DOHH2 (cell line): ENCODE measurements at regions not wholly inside any gene's neighbourhood (a gene's known extent, or its start where the extent isn't known, plus 50 kb on each side); places are given as distances from the start of the nearest gene placed in this dataset.

Experiments used
- H3F3A ChIP-seq: fragments of 200-600 bp; sonication (generic), shearing (Covaris generic); 2 replicates; pipeline ENCODE4 v1.6.0; 2016; ENCODE audit warnings: antibody characterized with exemption, mild to moderate bottlenecking; ENCODE audit not compliant: control insufficient read depth, insufficient read depth
- H3K27ac ChIP-seq: fragments of 200-600 bp; sonication (generic); 2 replicates; pipeline ENCODE4 v1.5.1; 2014; ENCODE audit warnings: low read depth, mild to moderate bottlenecking, low read length, moderate library complexity
- H3K27me3 ChIP-seq: fragments of 200-600 bp; sonication (generic); 2 replicates; pipeline ENCODE4 v1.6.1; 2014; ENCODE audit warnings: mild to moderate bottlenecking, low read length, mixed read lengths; ENCODE audit not compliant: control insufficient read depth
- H3K36me3 ChIP-seq: fragments of 200-600 bp; sonication (generic); 2 replicates; pipeline ENCODE4 v1.6.1; 2014; ENCODE audit warnings: mild to moderate bottlenecking, low read length, moderate library complexity, mixed read lengths; ENCODE audit not compliant: control insufficient read depth
- H3K4me1 ChIP-seq: fragments of 200-600 bp; sonication (generic); 2 replicates; pipeline ENCODE4 v1.6.1; 2014; ENCODE audit warnings: mild to moderate bottlenecking, low read length, mixed read lengths; ENCODE audit not compliant: control insufficient read depth
- H3K4me2 ChIP-seq: fragments of 200-600 bp; sonication (generic); 2 replicates; pipeline ENCODE4 v1.6.0; 2014; ENCODE audit warnings: mild to moderate bottlenecking, low read length, moderate library complexity
- H3K4me3 ChIP-seq: fragments of 200-600 bp; sonication (generic); 2 replicates; pipeline ENCODE4 v1.5.1; 2014; ENCODE audit warnings: mild to moderate bottlenecking, low read length, mixed read lengths
- H3K79me2 ChIP-seq: fragments of 200-600 bp; sonication (generic); 2 replicates; pipeline ENCODE4 v1.6.1; 2014; ENCODE audit warnings: mild to moderate bottlenecking, low read length, mixed read lengths; ENCODE audit not compliant: control insufficient read depth
- H3K9me2 ChIP-seq: fragments of 200-600 bp; sonication (generic); replicated peaks from 2 replicates; pipeline ENCODE4 v1.6.1; 2014; ENCODE audit warnings: mild to moderate bottlenecking, low read length, mixed read lengths; ENCODE audit not compliant: control insufficient read depth
- H3K9me3 ChIP-seq: fragments of 200-600 bp; sonication (generic); 2 replicates; pipeline ENCODE4 v1.6.1; 2014; ENCODE audit warnings: antibody characterized with exemption, low read length, mixed read lengths; ENCODE audit not compliant: control insufficient read depth, insufficient read depth
- H4K20me1 ChIP-seq: fragments of 200-600 bp; sonication (generic); 2 replicates; pipeline ENCODE4 v1.6.0; 2014; ENCODE audit warnings: low read depth, mild to moderate bottlenecking, antibody characterized with exemption, low read length, moderate library complexity; ENCODE audit not compliant: control insufficient read depth, insufficient read depth
- CTCF ChIP-seq: fragments of 200-600 bp; sonication (generic); IDR thresholded peaks from one replicate; pipeline ENCODE4 v1.5.1; 2014; ENCODE audit warnings: antibody characterized with exemption, mild to moderate bottlenecking, low read depth, low read length; ENCODE audit not compliant: poor library complexity, severe bottlenecking
- EZH2phosphoT487 ChIP-seq: fragments of 200-600 bp; sonication (generic); IDR thresholded peaks from 2 replicates; pipeline ENCODE4 v1.6.1; 2017; ENCODE audit warnings: borderline replicate concordance, mild to moderate bottlenecking, antibody characterized with exemption, low read length, moderate library complexity, mixed read lengths

GRCh38 chr9:84419031-84419602, 78.6 kb upstream of the SLC28A3 start:
- Histone ChIP-seq H3F3A (no peaks in the 10 kb centered on the region), H3K79me2 (no peaks in the 10 kb centered on the region), H3K4me3 (no peak overlapping the region), H3K27ac (no peak overlapping the region), H3K4me1 (no peaks in the 10 kb centered on the region), H3K9me2 (no peaks in the 10 kb centered on the region), H3K9me3 (peaks cover 9% of the 10 kb centered on the region), H3K36me3 (no peaks in the 10 kb centered on the region), H3K27me3 (no peaks in the 10 kb centered on the region), H4K20me1 (no peaks in the 10 kb centered on the region), H3K4me2 (no peak overlapping the region)
- TF ChIP-seq CTCF (no peak), EZH2phosphoT487 (no peak)

- Histone ChIP-seq H3K27ac (no peak overlapping the region), H3K27me3 (no peaks in the 10 kb centered on the region), H3K9me3 (peaks cover 9% of the 10 kb centered on the region), H3K36me3 (no peaks in the 10 kb centered on the region), H3K4me1 (no peaks in the 10 kb centered on the region), H3K79me2 (no peaks in the 10 kb centered on the region), H3F3A (no peaks in the 10 kb centered on the region), H3K9me2 (no peaks in the 10 kb centered on the region), H3K4me2 (no peak overlapping the region), H3K4me3 (no peak overlapping the region), H4K20me1 (no peaks in the 10 kb centered on the region)
- TF ChIP-seq EZH2phosphoT487 (no peak), CTCF (no peak)
These were observed 84.4 kb upstream of the SLC28A3 start for GRCh38 chr9:84424931-84425330.

- H3K27me3 ChIP-seq, result no peaks in the 10 kb centered on the region
- no peaks in the 10 kb centered on the region for H3K9me3 ChIP-seq
- no peak overlapping the region for H3K4me3 ChIP-seq
- H3K79me2 ChIP-seq, result no peaks in the 10 kb centered on the region
- H3K36me3 ChIP-seq, result no peaks in the 10 kb centered on the region
- no peaks in the 10 kb centered on the region for H3K4me1 ChIP-seq
- H4K20me1 ChIP-seq, result no peaks in the 10 kb centered on the region
- H3F3A ChIP-seq, result no peaks in the 10 kb centered on the region
- no peak overlapping the region for H3K4me2 ChIP-seq
- no peak for TF ChIP-seq CTCF
- no peak for TF ChIP-seq EZH2phosphoT487
- no peaks in the 10 kb centered on the region for H3K9me2 ChIP-seq
- H3K27ac ChIP-seq, result no peak overlapping the region
These were observed 92.2 kb upstream of the SLC28A3 start for GRCh38 chr9:84432746-84433145.

GRCh38 chr9:84435902-84436301, 95.3 kb upstream of the SLC28A3 start:
- H3K4me1 ChIP-seq, result no peaks in the 10 kb centered on the region
- H3F3A ChIP-seq, result no peaks in the 10 kb centered on the region
- H3K27me3 ChIP-seq, result no peaks in the 10 kb centered on the region
- H3K36me3 ChIP-seq, result no peaks in the 10 kb centered on the region
- no peak overlapping the region for H3K27ac ChIP-seq
- H3K9me2 ChIP-seq, result no peaks in the 10 kb centered on the region
- no peaks in the 10 kb centered on the region for H3K9me3 ChIP-seq
- H3K4me3 ChIP-seq, result no peak overlapping the region
- no peaks in the 10 kb centered on the region for H4K20me1 ChIP-seq
- H3K79me2 ChIP-seq, result no peaks in the 10 kb centered on the region
- H3K4me2 ChIP-seq, result no peak overlapping the region
- no peak for TF ChIP-seq CTCF
- no peak for TF ChIP-seq EZH2phosphoT487
